GM18858 (cell line): ENCODE measurements at regions not wholly inside any gene's neighbourhood (a gene's known extent, or its start where the extent isn't known, plus 50 kb on each side); places are given as distances from the start of the nearest gene placed in this dataset.

ENCODE experiments used
- ATAC-seq: cut with Tn5 transposase; IDR thresholded peaks from one replicate; pipeline ENCODE4 v1.9.1; 2021; ENCODE audit not compliant: unreplicated experiment

DNA sequence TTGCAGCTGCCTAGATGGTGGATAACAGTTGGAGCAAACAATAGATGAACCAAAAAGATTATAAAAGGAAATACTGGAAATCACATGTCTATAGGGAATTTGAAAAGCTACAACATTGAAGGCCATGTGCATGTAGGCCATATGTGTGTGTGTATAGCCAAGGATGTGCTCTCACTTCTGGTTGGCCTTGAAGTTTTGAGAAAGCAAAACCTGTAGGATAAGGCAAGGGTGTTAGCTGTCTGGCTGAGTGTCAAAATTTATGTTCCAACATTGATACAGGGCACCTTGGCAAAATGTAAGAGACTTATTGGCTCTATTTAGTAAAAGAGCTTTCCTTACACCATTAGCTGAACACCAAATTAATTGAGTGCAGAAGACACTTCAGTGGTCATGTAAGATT lies 1723.6 kb upstream of the PCDH20 start:
- no peak for ATAC-seq

DNA sequence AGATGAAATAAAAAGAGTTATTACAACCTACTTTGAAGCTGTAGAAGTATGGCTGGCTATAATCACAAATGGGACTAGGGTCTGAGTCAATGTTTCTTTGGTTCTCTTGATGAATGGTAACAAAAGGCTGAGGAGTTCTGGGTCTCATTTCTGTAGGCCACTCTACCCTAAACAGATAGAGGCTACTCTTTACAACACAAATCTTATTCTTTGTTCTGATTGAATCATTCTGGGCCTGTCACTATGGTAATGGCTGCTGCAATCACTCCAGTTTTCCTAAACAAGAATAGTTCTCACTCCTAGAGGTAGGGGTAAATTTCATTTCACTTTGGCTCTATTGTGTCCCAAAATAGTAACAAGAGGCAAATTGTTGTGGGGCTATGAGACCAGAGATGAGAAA lies 1714.3 kb upstream of the PCDH20 start:
- no peak for ATAC-seq

DNA sequence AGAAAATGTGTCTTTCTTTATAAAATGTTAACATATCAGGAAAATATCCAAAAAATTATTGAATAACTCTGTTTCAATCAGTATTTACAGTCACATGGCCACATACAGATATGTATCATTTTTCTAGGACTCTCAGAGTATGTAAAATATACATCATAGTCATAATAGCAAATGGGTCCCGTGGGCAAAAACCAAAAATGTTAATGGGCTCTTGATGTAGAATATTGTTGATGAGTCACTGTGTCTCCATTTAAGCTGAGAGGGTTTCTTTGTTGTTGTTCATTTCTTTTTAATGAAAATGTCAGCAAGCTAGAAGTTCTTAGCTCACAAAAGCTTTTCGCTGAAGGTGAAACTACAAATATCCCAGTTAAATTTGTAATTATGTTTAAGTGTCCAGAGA lies 1713.1 kb upstream of the PCDH20 start:
- no peak for ATAC-seq

DNA sequence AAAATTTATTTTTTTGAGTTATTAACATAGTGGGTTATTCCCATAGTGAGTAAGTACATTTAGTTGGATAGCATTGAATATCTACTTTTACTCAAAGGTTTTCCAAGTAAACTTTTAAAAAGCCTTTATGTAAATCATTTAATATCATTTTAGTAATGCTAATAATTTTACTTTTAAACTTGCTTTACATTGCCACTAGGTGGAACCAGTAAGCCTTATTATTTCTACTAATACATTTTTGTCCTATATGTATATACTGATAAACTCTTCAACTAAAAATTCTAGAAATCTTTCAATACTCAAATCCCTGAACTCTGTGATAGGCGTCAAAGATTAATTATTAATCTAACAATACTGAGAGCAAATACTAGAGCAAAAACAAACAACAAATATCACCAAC lies 1709.2 kb upstream of the PCDH20 start:
- ATAC-seq = no peak

DNA sequence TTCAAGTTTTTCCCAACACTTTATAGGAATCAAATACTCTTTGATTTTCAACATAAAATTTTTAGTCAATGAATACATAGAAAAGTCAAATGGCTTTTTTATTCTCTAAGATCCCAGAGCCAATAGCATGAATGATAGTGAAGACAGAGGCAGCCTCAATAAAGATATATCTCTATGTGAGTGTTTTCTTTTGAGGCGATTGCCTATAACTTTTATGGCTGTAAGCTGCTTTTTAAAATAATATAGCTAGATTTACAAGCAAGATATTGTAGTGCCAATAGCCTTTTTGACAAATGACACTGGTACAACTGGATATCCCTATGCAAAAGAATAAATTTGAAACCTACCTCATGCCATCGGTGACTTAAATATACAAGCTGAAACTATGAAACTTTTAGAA lies 1705.2 kb upstream of the PCDH20 start:
- no peak for ATAC-seq

DNA sequence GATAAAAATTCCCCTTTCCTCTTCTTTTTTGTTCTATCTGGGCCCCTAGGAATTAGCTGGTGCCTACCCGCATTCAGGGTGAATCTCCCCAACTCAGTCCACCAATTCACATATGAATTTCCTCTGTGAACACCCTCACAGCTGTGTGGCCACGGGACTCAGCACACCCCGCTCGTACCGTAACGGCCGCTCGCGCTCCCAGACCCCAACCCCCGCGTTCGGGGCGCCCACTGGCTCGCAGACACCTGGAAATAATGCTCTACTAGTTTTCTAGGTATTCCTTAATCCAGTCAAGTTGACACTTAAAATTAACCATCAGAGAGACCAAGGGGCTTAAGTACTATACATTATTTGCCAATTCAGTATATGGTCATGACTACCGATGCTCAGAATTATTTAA lies 1702.1 kb upstream of the PCDH20 start:
- no peak for ATAC-seq

DNA sequence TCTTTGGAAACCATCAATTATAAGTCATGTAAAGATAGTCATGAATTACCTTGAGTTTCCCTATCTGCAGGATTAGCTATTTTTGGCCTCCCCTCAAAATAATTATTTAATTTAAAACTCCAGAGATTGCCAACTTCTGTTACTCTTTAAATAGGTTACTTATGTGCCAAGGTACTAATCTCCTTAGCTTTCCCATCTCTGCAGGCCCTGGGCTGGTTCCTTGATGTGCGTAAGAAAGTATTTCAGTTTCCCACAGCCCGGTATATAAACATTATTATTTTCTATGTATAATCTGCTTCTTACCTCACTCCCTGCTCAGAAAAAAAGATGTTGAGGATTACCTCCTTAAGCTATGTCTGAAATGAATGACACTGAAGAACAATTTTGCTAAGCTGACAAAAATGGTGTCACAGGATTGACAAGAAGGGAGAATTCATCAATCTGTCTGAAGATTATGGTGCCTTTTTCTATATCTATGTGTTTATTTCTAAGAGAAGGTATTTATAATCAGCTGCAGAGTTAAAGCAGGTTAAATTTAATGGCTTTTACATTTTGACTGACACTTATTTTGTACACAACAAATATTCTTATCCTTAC lies 1697.2 kb upstream of the PCDH20 start:
- no peak for ATAC-seq

DNA sequence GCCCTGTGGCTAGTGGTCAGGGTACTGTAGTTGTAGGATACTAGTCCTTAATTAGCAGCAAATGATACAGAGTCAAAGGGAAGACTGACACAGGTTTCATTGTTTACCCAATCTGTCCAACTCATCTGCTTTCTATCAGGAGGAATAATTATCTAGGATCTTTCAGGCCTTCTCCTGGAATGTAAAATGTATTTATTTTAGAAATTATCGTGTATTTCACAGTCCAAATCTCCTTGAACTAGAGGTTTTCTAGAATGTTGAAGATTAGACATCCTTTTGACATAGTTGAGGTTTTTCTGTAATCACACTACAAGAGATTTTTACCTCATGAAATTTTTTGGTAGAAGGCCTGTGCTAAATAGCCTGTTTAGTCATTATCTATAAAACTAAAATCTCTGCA lies 1694.8 kb upstream of the PCDH20 start:
- no peak for ATAC-seq

DNA sequence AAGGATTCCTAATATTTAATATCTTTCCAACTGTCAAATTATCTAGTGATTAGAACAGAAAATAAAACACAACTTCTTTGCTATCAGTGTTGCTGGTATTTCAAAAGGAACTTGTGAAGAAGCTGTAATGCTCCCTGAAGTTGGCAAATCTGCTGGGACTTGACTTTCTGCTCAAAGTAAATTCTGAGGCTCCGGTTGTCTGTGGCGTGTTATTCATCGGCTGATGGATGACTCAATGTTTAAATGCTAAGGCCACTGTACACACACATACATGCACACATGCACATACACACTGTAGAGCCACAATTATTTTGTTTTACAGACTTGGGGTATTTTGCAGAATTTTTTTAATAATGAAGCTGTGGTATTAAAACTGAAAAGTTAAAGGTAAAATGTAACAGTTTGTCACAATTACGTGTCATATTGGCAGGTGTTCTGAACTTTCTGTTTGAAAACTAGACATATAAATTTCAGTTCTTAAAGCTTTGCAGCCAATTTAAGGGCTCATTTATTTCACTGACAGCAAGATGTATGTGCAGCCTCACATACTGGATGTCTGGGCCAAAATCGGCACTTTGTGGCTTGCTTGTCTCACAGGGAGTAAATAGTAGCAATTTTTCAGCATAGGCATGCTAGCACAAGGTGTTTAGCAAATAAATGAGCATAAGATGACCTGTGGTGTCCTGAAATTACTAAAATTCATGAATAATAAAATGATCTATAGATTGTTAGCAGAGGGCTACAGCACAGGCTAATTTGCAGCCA lies 1691.7 kb upstream of the PCDH20 start:
- no peak for ATAC-seq

DNA sequence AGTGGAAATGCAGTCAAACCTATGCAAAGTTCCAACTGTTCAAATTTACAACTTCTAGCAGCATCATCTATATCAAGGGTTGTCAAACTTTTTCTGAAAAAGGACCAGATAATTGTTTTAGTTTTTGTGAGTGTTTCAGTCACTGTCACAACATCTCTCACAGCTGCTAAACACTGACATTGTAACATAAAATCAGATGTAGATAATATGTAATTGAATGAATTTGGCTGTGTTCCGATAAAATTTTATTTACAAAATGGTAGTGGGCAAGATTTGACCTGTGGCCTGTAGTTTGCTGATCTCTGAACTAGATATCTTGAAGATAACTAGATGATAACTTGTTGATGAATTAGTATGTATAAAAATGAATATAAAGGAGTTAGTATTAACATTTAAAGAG lies 1679.1 kb upstream of the PCDH20 start:
- no peak for ATAC-seq

DNA sequence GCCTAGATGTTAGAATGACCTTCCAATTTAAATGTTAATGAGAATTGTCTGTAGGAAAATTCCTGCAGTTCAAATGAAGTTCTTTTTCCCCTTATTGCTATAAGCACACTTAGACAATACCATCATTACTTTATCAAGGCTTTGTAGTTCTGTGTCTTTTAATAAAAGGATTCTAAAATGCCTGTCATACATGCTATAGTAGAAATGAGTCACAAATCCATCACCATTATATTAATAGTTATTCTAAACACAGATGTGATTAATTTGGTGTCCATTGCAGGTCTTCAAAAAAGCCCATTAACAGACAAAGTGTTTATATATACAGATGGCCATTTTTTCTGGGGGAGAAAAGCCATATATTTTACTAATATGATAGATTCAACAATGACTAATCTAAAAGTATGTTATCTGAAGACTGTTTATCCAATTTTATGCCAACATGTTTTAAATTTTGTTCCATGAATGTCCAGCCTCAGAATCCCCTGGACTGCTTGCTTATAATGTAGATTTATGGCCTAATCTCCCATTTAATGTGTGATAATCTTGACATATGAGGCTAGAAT lies 1678.3 kb upstream of the PCDH20 start:
- no peak for ATAC-seq

DNA sequence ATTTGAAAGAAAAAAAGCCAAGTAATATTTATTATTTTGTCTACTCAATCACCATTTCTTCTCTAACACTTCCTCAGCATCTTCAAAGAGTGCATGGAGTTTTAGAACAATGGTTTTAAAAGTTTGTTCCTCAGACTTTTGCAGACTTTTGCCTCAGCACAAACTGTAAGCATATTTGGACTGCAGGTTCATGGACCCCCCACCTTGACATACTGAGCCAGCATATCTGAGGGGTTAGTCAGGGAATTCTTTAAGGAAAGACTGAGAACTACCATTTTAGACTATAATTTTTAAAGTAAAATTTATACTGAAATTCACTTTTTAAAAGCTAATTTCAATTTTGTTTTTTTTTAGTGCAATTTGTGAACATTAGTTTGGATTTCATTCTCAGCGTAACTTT lies 1676.8 kb upstream of the PCDH20 start:
- no peak for ATAC-seq

DNA sequence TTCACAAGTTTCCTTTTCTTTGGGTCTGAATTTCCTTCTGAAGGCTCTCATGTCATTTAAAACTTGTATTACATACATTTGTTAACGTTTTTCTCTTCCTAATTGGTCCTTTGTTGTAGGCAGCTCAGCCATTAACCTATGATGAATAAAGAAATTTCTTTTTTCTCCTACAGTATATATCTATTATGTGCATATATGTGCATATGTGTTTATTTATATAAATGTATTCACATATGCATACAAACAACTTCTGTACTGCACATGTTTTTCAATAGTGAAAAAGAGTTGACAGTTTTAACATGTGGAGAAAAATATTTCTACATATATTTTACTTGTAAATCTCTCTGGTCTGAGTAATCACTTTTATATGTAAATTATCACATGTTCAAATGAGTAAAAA lies 1674.9 kb upstream of the PCDH20 start:
- ATAC-seq = no peak

DNA sequence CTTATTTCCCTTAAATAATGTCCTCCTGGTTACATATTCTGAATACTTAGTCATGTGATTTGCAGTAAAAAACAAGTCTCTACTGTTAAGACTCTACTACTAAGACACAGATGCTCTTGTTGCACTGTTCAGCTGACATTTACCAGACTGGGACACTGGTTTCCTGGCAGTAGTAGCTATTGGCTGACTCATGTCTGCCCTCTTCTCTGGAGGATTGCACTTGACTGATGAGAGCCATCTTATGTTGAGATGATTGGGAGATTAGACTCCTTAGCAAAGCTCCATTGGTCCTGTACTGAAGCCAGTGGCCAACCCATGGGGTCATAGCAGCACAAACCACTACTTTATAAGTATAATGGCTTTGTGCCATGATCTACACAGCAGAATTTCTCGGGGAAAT lies 1672.6 kb upstream of the PCDH20 start:
- no peak for ATAC-seq

DNA sequence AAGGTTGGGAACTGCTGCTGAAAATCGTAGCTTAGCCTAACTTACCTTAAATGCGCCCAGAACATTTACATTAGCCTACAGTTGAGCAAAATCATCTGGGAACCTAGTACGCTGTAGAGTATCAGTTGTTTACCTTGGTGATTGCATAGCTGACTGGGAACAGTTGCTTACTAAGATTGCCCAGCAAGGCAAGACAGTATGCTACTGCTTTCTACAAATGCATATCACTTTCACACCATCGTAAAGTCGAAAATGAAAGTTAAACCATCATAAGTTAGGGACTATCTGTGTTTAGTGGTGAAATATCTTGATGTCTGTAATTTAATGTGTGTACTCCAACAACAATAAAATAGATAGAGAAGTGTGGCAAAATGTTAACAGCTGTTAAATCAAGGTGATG lies 1670.6 kb upstream of the PCDH20 start:
- no peak for ATAC-seq

DNA sequence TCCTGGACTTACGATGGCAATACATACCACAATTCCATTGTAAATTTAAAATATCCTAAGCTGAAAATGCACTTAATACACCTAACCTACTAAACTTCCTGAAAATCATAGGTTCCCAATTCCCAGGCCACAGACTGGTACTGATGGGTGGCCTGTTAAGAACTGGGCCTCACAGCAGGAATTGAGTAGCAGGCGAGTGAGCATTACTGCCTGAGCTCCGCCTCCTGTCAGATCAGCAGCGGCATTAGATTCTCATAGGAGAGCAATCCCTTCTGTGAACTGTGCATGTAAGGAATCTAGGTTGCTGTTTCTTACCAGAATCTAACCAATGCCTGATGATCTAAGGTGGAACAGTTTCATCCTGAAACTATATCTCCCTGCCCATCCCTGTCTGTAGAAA lies 1670.2 kb upstream of the PCDH20 start:
- ATAC-seq = no peak

DNA sequence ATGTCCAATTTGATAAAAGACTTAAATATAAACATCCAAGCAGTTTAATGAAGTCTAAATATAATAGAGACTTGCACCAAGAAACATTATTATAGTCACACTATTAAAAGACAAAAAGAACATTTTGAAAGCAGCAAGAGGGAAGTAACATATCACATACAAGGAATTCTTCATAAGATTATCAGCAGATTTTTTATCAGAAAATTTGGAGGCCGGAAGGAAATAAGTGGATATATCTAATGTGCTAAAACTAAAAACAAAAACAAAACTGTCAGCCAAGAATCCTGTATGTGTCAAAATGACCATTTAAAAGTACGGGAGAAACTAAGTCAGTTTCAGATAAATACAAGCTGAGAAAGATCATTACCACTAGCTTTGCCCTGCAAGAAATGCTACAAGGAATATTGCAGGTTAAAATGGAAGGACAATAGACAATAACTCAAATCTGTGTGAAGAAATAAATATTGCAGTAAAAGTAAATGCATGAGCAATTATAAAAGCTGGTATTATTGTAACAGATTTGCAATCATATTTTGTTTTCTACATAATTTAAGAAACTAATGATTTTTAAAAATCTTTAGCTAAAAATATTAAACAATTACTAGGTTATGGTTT lies 1665.9 kb upstream of the PCDH20 start:
- no peak for ATAC-seq

DNA sequence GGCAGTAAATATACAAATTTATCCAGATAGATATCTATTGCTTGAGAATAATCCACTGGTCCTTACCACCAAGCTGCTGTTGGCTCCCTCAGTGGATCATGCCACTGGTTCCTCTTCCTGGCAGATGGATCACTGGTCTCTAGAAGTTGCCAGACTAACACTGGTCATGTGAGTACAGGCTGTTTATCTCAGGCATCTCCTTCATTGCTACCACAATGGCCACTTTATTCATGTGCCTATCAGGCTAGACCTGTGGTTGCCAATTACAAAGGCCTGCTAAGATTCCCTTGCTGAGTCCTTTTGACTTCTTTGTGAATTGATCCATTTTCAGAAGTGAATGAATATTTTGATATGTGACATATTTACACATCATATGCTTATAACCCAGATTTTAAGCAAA lies 1659.5 kb upstream of the PCDH20 start:
- ATAC-seq = no peak

DNA sequence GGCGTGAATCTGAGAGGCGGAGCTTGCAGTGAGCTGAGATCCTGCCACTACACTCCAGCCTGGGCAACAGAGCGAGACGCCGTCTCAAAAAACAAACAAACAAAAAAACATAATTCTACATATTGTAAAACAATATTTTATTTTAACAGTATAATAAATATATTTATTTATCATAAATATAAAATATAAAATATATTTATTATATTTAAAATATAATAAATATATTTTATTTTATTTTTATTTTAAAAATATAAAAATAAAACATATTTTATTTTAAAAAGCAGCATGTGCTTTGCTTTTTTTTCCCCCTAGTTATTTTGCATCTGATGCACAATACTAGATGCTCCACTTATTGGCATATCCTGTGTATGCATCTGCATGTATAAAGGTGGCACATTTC lies 1634.6 kb upstream of the PCDH20 start:
- no peak for ATAC-seq

DNA sequence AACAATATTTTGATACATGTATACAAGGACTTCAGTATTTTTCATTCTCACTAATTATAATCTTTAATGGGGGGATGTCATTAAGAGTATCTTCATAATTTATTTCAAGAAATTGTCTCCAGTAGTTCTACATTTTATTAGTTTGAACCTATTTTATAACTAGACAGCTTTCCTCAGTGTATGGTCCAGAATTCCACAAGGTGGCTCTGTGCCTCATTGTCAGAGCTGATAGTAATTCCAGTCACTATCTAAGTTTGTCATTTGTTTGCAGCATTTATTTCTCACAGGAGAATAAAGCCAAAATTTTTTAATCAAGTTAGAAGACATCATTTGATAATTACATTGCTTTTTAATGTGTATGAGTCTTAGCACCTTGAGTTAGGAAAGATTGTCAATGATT lies 1633.0 kb upstream of the PCDH20 start:
- no peak for ATAC-seq

DNA sequence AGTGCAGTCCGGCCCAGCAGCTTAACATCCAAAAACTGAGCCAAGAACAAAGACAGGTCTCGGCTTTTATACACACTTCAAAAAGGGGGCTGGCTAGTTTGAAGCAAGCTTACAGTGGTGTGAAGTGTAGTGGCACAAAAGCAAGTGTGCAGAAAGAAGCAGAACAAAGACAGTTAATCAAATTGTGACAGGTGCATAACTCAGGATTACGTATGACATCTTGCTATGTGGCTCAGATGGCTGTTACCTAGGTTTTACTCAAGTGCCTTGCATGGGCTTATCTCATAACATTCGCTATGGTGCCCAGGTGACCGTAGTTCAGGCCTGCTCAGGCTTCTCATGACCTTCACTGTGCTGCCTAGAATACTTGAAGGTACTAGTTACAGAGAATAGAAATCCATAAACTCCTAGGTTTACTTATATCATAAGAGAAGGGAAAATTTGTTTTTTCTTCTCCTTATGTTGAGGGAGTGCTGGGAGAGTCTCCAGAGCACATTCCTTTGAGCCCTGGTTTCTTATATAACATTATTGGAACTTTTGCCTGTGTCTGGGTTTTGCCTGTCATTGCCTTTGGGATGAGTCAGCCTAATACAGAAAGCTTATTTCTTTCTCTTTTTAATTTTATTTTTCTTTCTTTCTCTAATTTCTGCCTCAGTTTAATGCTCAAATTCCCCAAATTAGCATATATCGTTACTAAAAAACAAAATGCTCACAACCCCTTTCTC lies 1629.1 kb upstream of the PCDH20 start:
- ATAC-seq = no peak

DNA sequence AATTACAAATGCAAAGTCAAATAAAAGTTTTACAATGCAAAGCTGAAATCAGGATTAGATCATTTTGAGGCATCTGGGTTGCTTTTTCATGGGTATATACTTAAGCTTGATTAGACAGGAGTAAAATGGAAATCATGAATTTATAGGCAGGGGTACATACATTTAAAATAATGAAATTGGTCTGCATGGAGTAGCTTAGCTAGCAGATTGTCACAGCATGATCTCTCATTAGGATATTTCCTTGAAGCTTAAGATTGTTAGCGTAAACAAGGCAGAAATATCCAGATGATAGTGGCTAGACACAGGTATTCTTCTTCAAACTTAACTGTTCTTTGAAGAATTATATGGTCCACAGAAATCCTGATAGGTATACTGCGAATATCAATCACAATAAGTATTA lies 1627.0 kb upstream of the PCDH20 start:
- no peak for ATAC-seq
